T-cell (primary cell): ENCODE measurements at regions not wholly inside any gene's neighbourhood (a gene's known extent, or its start where the extent isn't known, plus 50 kb on each side); places are given as distances from the start of the nearest gene placed in this dataset.
"Not testable (repeated sequence)": the region's sequence is repeated elsewhere in the genome, so short reads cannot be mapped to it uniquely, and the experiment has no call there.

Source experiments
- ATAC-seq, 4 experiments: fragments of 200-7000 bp in 3 of 4; fragments of 150-1000 bp in 1 of 4; cut with Tn5 transposase; replicated peaks in 1 of 4; 1 replicate in 3 of 4; 2 replicates in 1 of 4; pipeline ENCODE4 v1.10.0; 2021; ENCODE audit warnings: moderate library complexity in 3 of 4, mild to moderate bottlenecking in 2 of 4, moderate number of reproducible peaks in 1 of 4
- CTCF ChIA-PET, 2 donors: fragments of 300-600 bp; sonication (Branson Sonifier 250); formaldehyde crosslinking; loops; one replicate each; lab custom pipeline; 2022; ENCODE audit warnings: antibody characterized with exemption in 2 of 2; lab: Charles Lee
- POLR2A ChIA-PET, 2 donors: fragments of 300-600 bp; sonication (Branson Sonifier 250); formaldehyde crosslinking; loops; one replicate each; lab custom pipeline; 2022; ENCODE audit warnings: antibody characterized with exemption in 2 of 2; lab: Charles Lee
- DNase-seq, 35 experiments: peaks; one replicate each; pipeline versions ENCODE4 v3.0.0 to v3.0.0-alpha.2; 2013 to 2023
- H3K27ac ChIP-seq: one replicate; pipeline ENCODE4 v1.5.1; 2013; ENCODE audit warnings: low read length
- H3K27me3 ChIP-seq, 2 experiments: replicated peaks in 1 of 2; 1 replicate in 1 of 2; 2 replicates in 1 of 2; pipeline versions ENCODE4 v1.6.1 to v1.7.0; 2013; ENCODE audit warnings: low read length in 1 of 2, mixed read lengths in 1 of 2; ENCODE audit not compliant: control insufficient read depth in 2 of 2, insufficient read depth in 2 of 2; ENCODE audit errors: extremely low read depth in 1 of 2
- H3K36me3 ChIP-seq, 2 donors: 1 replicate in 1 of 2; 2 replicates in 1 of 2; pipeline versions ENCODE4 v1.6.1 to v1.7.0; 2013; ENCODE audit warnings: low read length in 1 of 2; ENCODE audit not compliant: control insufficient read depth in 2 of 2, insufficient read depth in 1 of 2; ENCODE audit errors: extremely low read depth in 1 of 2
- H3K4me1 ChIP-seq, 2 experiments: 1 replicate in 1 of 2; 2 replicates in 1 of 2; pipeline versions ENCODE4 v1.6.1 to v1.7.0; 2013; ENCODE audit warnings: low read length in 2 of 2, mixed read lengths in 1 of 2; ENCODE audit not compliant: insufficient read depth in 2 of 2, control insufficient read depth in 1 of 2; ENCODE audit errors: extremely low read depth in 1 of 2
- H3K4me3 ChIP-seq, 2 donors: 1 replicate in 1 of 2; 2 replicates in 1 of 2; pipeline versions ENCODE4 v1.5.1 to v1.7.0; 2013; ENCODE audit warnings: mild to moderate bottlenecking in 2 of 2, low read length in 1 of 2, moderate library complexity in 1 of 2; ENCODE audit not compliant: control insufficient read depth in 1 of 2; ENCODE audit errors: extremely low read depth in 1 of 2
- H3K9me3 ChIP-seq: 2 replicates; pipeline ENCODE4 v1.7.0; 2013
- H3K27ac Mint-ChIP-seq, 2 donors: one replicate each; pipeline ENCODE4 v1.8.0; 2020 to 2021; ENCODE audit warnings: mild to moderate bottlenecking in 2 of 2, mixed read lengths in 2 of 2
- H3K27me3 Mint-ChIP-seq, 2 donors: one replicate each; pipeline ENCODE4 v1.8.0; 2021 to 2022; ENCODE audit warnings: mixed read lengths in 2 of 2
- H3K36me3 Mint-ChIP-seq: one replicate; pipeline ENCODE4 v1.8.0; 2021; ENCODE audit warnings: mixed read lengths
- H3K4me1 Mint-ChIP-seq, 3 donors: one replicate each; pipeline ENCODE4 v1.8.0; 2020 to 2022; ENCODE audit warnings: mixed read lengths in 3 of 3, mild to moderate bottlenecking in 1 of 3
- H3K4me3 Mint-ChIP-seq, 3 donors: one replicate each; pipeline ENCODE4 v1.8.0; 2020 to 2022; ENCODE audit warnings: mild to moderate bottlenecking in 3 of 3, mixed read lengths in 3 of 3, moderate library complexity in 3 of 3
- H3K9me3 Mint-ChIP-seq, 3 donors: one replicate each; pipeline ENCODE4 v1.8.0; 2020 to 2022; ENCODE audit warnings: mixed read lengths in 3 of 3
- WGBS: methylation state at CpG from one replicate; pipeline ENCODE4 v1.1.5; 2013; ENCODE audit warnings: missing lambda C conversion rate; ENCODE audit not compliant: insufficient coverage; 5-methylcytosine and 5-hydroxymethylcytosine counted together

GRCh38 chr1:149285205-149285604 lies 181.9 kb upstream of the NBPF9 start:
- ATAC-seq, result peak in 3 of 4 experiments; percentile 6 to 21 (median 7)
- H3K4me1 Mint-ChIP-seq, H3K27me3 ChIP-seq, H3K36me3 ChIP-seq, H3K4me1 ChIP-seq, H3K27me3 Mint-ChIP-seq, H3K4me3 ChIP-seq, H3K9me3 Mint-ChIP-seq, H3K36me3 Mint-ChIP-seq, DNase-seq, H3K27ac Mint-ChIP-seq, H3K27ac ChIP-seq, POLR2A ChIA-PET, H3K4me3 Mint-ChIP-seq, CTCF ChIA-PET, H3K9me3 ChIP-seq: not testable (repeated sequence)
- no CpG with 5 or more reads among the region's 14 CpGs for WGBS

GRCh38 chr1:149285638-149286037 lies 182.3 kb upstream of the NBPF9 start:
- DNase-seq (peak in 24 of 35 experiments; percentile 0 to 68 (median 43)), ATAC-seq (peak; percentile 97 to 100 (median 98))
- CTCF ChIA-PET, H3K36me3 Mint-ChIP-seq, H3K27ac Mint-ChIP-seq, H3K9me3 Mint-ChIP-seq, H3K27me3 Mint-ChIP-seq, H3K9me3 ChIP-seq, POLR2A ChIA-PET, H3K4me1 Mint-ChIP-seq, H3K27me3 ChIP-seq, H3K36me3 ChIP-seq, H3K4me1 ChIP-seq, H3K4me3 ChIP-seq, H3K27ac ChIP-seq: not testable (repeated sequence)
- H3K4me3 Mint-ChIP-seq, result peak overlapping the region in 2 of 3 donors; percentile 75 to 78
- WGBS, result no CpG with 5 or more reads among the region's 38 CpGs

- H3K27me3 ChIP-seq, POLR2A ChIA-PET, H3K4me1 ChIP-seq, H3K27ac Mint-ChIP-seq, H3K27ac ChIP-seq, H3K9me3 Mint-ChIP-seq, CTCF ChIA-PET, H3K36me3 Mint-ChIP-seq, H3K4me3 ChIP-seq, H3K36me3 ChIP-seq, H3K27me3 Mint-ChIP-seq, H3K9me3 ChIP-seq, H3K4me1 Mint-ChIP-seq, H3K4me3 Mint-ChIP-seq, DNase-seq, ATAC-seq: not testable (repeated sequence)
- WGBS, result no CpG with 5 or more reads among the region's 1 CpG
These were observed 185.2 kb upstream of the NBPF9 start for GRCh38 chr1:149288580-149288979.

GRCh38 chr1:149300478-149301218 lies 174.2 kb upstream of the NBPF19 start:
- H3K27me3 ChIP-seq, POLR2A ChIA-PET, H3K4me1 ChIP-seq, H3K36me3 ChIP-seq, ATAC-seq, H3K27ac Mint-ChIP-seq, H3K4me3 ChIP-seq, H3K27me3 Mint-ChIP-seq, H3K4me3 Mint-ChIP-seq, H3K27ac ChIP-seq, CTCF ChIA-PET, H3K9me3 Mint-ChIP-seq, H3K4me1 Mint-ChIP-seq, DNase-seq, H3K36me3 Mint-ChIP-seq, H3K9me3 ChIP-seq: not testable (repeated sequence)
- WGBS, result no CpG with 5 or more reads among the region's 3 CpGs

- not testable (repeated sequence) for ATAC-seq, H3K4me3 Mint-ChIP-seq
These were observed 173.6 kb upstream of the NBPF19 start for GRCh38 chr1:149301282-149301681.

GRCh38 chr1:149304796-149305195 lies 170.0 kb upstream of the NBPF19 start:
- H3K9me3 Mint-ChIP-seq, H3K4me3 ChIP-seq, H3K36me3 Mint-ChIP-seq, H3K27me3 Mint-ChIP-seq, POLR2A ChIA-PET, H3K36me3 ChIP-seq, H3K4me1 Mint-ChIP-seq, H3K4me3 Mint-ChIP-seq, DNase-seq, CTCF ChIA-PET, H3K27ac Mint-ChIP-seq, H3K4me1 ChIP-seq, H3K9me3 ChIP-seq, H3K27me3 ChIP-seq, H3K27ac ChIP-seq: not testable (repeated sequence)
- no CpG with 5 or more reads among the region's 2 CpGs for WGBS
- peak; percentile 54 to 70 (median 66) for ATAC-seq

More at GRCh38 chr1:149301282-149301681, 173.6 kb upstream of the NBPF19 start:
- H3K4me1 ChIP-seq, H3K9me3 Mint-ChIP-seq, H3K36me3 Mint-ChIP-seq, H3K27me3 Mint-ChIP-seq, POLR2A ChIA-PET, H3K4me3 ChIP-seq, H3K9me3 ChIP-seq, H3K27me3 ChIP-seq, CTCF ChIA-PET, H3K27ac ChIP-seq, H3K4me1 Mint-ChIP-seq, H3K27ac Mint-ChIP-seq, H3K36me3 ChIP-seq, DNase-seq: not testable (repeated sequence)
- WGBS, result no CpG with 5 or more reads among the region's 4 CpGs

GRCh38 chr1:149307640-149308039 lies 167.2 kb upstream of the NBPF19 start:
- H3K9me3 Mint-ChIP-seq, POLR2A ChIA-PET, H3K36me3 ChIP-seq, ATAC-seq, H3K27ac ChIP-seq, H3K27ac Mint-ChIP-seq, H3K9me3 ChIP-seq, H3K36me3 Mint-ChIP-seq, H3K27me3 Mint-ChIP-seq, CTCF ChIA-PET, H3K27me3 ChIP-seq, DNase-seq, H3K4me3 Mint-ChIP-seq, H3K4me1 Mint-ChIP-seq, H3K4me1 ChIP-seq, H3K4me3 ChIP-seq: not testable (repeated sequence)
- WGBS, result no CpG with 5 or more reads among the region's 8 CpGs
